OCI-LY1 (cell line): ENCODE measurements at regions not wholly inside any gene's neighbourhood (a gene's known extent, or its start where the extent isn't known, plus 50 kb on each side); places are given as distances from the start of the nearest gene placed in this dataset.
A peak's percentile ranks its signal among the peaks of the same experiment; 100 is the strongest.

ENCODE experiments used
- H2AFZ ChIP-seq: fragments of 200-600 bp; sonication (generic), shearing (Covaris generic); 2 replicates; pipeline ENCODE4 v1.6.0; 2014; ENCODE audit warnings: antibody characterized with exemption, mild to moderate bottlenecking, low read length
- H3F3A ChIP-seq: fragments of 200-600 bp; sonication (generic), shearing (Covaris generic); 2 replicates; pipeline ENCODE4 v1.6.0; 2014; ENCODE audit warnings: mild to moderate bottlenecking, antibody characterized with exemption, low read length, moderate library complexity; ENCODE audit not compliant: insufficient read depth
- H3K27ac ChIP-seq: fragments of 200-600 bp; sonication (generic); 2 replicates; pipeline ENCODE4 v1.5.1; 2014; ENCODE audit warnings: low read length, mixed run types, mild to moderate bottlenecking, low read depth; ENCODE audit not compliant: poor library complexity, severe bottlenecking
- H3K27me3 ChIP-seq: fragments of 200-600 bp; sonication (generic); 2 replicates; pipeline ENCODE4 v1.6.0; 2014; ENCODE audit warnings: antibody characterized with exemption, mild to moderate bottlenecking, low read length, moderate library complexity; ENCODE audit not compliant: insufficient read depth
- H3K36me3 ChIP-seq: fragments of 200-600 bp; sonication (generic); 2 replicates; pipeline ENCODE4 v1.6.1; 2014; ENCODE audit warnings: mild to moderate bottlenecking, antibody characterized with exemption, low read length, moderate library complexity, mixed read lengths; ENCODE audit not compliant: insufficient read depth
- H3K4me1 ChIP-seq: fragments of 200-600 bp; sonication (generic); 2 replicates; pipeline ENCODE4 v1.5.1; 2014; ENCODE audit warnings: mild to moderate bottlenecking, low read length, moderate library complexity; ENCODE audit not compliant: insufficient read depth, severe bottlenecking
- H3K4me2 ChIP-seq: fragments of 200-600 bp; sonication (generic), shearing (Covaris generic); 2 replicates; pipeline ENCODE4 v1.6.1; 2014; ENCODE audit warnings: low read length
- H3K4me3 ChIP-seq: fragments of 200-600 bp; sonication (generic); 2 replicates; pipeline ENCODE4 v1.5.1; 2014; ENCODE audit warnings: low read length, low read depth, mild to moderate bottlenecking, mixed read lengths; ENCODE audit not compliant: poor library complexity, severe bottlenecking
- H3K79me2 ChIP-seq: fragments of 200-600 bp; shearing (Covaris generic); 2 replicates; pipeline ENCODE4 v1.6.1; 2016; ENCODE audit warnings: mixed run types, low read length, mixed read lengths; ENCODE audit not compliant: insufficient read depth
- H3K9ac ChIP-seq: fragments of 200-600 bp; sonication (generic), shearing (Covaris generic); 2 replicates; pipeline ENCODE4 v1.6.1; 2014; ENCODE audit warnings: mild to moderate bottlenecking, low read length, mixed read lengths
- H3K9me2 ChIP-seq: fragments of 200-600 bp; sonication (generic), shearing (Covaris generic); 2 replicates; pipeline ENCODE4 v1.6.1; 2014; ENCODE audit warnings: low read depth, mild to moderate bottlenecking, low read length, mixed read lengths
- H3K9me3 ChIP-seq: fragments of 200-600 bp; shearing (Covaris generic); 2 replicates; pipeline ENCODE4 v1.6.1; 2014; ENCODE audit warnings: low read length, mixed read lengths
- H4K20me1 ChIP-seq: fragments of 200-600 bp; sonication (generic), shearing (Covaris generic); 2 replicates; pipeline ENCODE4 v1.6.0; 2016; ENCODE audit warnings: mild to moderate bottlenecking, low read length; ENCODE audit not compliant: insufficient read depth
- EZH2 ChIP-seq: fragments of 200-600 bp; sonication (generic), shearing (Covaris generic); IDR thresholded peaks from 2 replicates; pipeline ENCODE4 v1.8.0; 2017; ENCODE audit warnings: borderline replicate concordance, mixed run types, mild to moderate bottlenecking, antibody characterized with exemption, low read length, moderate library complexity, mixed read lengths
- TF ChIP-seq, protein P1 (sequence below): fragments of 200-600 bp; sonication (generic), shearing (Covaris generic); IDR thresholded peaks from 2 replicates; pipeline ENCODE4 v1.5.1; 2017; ENCODE audit warnings: mild to moderate bottlenecking, antibody characterized with exemption, low read length, moderate library complexity, mixed read lengths

DNA sequence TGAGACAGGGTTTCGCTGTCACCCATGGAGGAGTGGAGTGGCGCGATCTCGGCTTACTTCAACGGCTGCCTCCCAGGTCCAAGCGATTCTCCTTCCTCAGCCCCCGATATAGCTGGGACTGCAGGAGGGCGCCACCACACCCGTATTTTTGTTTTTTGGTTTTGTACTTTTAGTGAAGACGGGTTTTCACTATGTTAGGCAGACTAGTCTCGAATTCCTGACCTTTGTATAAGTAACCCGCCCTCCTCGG, 115.4 kb upstream of the BTN3A2 start:
- Histone ChIP-seq H4K20me1 (no peaks in the 10 kb centered on the region), H3K4me1 (peaks cover 46% of the 10 kb centered on the region), H3K79me2 (no peaks in the 10 kb centered on the region), H3K9me3 (no peaks in the 10 kb centered on the region; the same call in 1 of the 2 replicates), H3K36me3 (no peaks in the 10 kb centered on the region; the same call in 1 of the 2 replicates), H3K4me2 (peak overlapping the region; percentile 87), H3K9ac (peak overlapping the region; percentile 95), H3K4me3 (peak overlapping the region; percentile 71), H3K27me3 (no peaks in the 10 kb centered on the region), H3K27ac (peak overlapping the region; percentile 98), H3F3A (no peaks in the 10 kb centered on the region), H2AFZ (no peak overlapping the region), H3K9me2 (no peaks in the 10 kb centered on the region)
- TF ChIP-seq, protein P1, sequence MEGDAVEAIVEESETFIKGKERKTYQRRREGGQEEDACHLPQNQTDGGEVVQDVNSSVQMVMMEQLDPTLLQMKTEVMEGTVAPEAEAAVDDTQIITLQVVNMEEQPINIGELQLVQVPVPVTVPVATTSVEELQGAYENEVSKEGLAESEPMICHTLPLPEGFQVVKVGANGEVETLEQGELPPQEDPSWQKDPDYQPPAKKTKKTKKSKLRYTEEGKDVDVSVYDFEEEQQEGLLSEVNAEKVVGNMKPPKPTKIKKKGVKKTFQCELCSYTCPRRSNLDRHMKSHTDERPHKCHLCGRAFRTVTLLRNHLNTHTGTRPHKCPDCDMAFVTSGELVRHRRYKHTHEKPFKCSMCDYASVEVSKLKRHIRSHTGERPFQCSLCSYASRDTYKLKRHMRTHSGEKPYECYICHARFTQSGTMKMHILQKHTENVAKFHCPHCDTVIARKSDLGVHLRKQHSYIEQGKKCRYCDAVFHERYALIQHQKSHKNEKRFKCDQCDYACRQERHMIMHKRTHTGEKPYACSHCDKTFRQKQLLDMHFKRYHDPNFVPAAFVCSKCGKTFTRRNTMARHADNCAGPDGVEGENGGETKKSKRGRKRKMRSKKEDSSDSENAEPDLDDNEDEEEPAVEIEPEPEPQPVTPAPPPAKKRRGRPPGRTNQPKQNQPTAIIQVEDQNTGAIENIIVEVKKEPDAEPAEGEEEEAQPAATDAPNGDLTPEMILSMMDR = no peak
- TF ChIP-seq EZH2 = no peak

DNA sequence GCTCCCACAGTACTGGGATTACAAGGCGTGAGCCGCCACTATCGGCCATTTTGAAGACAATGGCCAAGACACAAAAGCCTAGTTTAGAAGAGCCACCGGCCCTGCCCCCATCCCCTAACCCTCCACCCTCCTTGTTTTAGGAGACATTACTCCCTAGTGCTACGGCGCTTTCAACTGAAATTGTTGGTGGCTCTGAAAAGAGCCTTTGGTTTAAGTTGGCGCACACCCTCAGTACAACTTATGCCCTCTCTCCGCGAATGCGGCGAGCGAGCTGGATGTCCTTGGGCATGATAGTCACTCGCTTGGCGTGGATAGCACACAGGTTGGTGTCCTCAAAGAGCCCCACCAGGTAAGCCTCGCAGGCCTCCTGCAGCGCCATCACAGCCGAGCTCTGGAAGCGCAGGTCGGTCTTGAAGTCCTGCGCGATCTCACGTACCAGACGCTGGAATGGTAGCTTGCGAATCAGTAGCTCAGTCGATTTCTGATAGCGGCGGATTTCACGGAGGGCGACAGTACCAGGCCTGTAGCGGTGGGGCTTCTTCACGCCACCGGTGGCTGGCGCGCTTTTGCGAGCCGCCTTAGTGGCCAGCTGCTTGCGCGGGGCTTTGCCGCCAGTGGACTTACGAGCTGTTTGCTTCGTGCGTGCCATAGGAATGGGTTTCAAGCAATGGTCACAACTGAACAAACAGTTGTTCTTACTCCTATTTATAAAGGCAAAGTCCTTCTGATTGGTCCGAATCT, 114.9 kb upstream of the BTN3A2 start:
- TF ChIP-seq EZH2 = no peak
- TF ChIP-seq, protein P1 = peak; percentile 53; the same call in 1 of the 2 replicates
- Histone ChIP-seq H3K27ac (peak overlapping the region; percentile 98), H3K9me3 (no peaks in the 10 kb centered on the region; the same call in 1 of the 2 replicates), H3K9ac (peak overlapping the region; percentile 95), H2AFZ (no peak overlapping the region), H3K27me3 (no peaks in the 10 kb centered on the region), H3K79me2 (no peaks in the 10 kb centered on the region), H4K20me1 (no peaks in the 10 kb centered on the region), H3F3A (no peaks in the 10 kb centered on the region), H3K4me2 (peak overlapping the region; percentile 87), H3K9me2 (no peaks in the 10 kb centered on the region), H3K36me3 (no peaks in the 10 kb centered on the region; the same call in 1 of the 2 replicates), H3K4me1 (peaks cover 44% of the 10 kb centered on the region), H3K4me3 (peak overlapping the region; percentile 71)

DNA sequence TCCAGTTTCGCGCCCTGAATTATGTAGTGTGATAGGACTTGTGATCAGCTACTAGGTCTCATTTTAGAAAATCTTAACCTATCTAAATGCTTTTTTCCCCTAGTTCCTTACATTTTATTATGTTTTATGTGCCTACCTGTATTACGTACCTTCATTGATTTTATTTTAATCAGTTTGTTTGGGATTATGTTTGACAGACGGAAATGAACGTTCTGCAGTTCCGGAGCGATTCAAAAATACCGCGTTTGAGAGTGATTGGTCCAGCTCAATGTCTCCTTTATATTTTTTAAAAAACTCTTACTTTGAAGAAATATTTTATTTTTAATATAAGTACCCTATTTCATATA, 114.3 kb upstream of the BTN3A2 start:
- no peaks in the 10 kb centered on the region for H3F3A ChIP-seq
- peaks cover 43% of the 10 kb centered on the region for H3K4me1 ChIP-seq
- H4K20me1 ChIP-seq = no peaks in the 10 kb centered on the region
- H3K27ac ChIP-seq = peak overlapping the region; percentile 98
- no peaks in the 10 kb centered on the region for H3K79me2 ChIP-seq
- peak overlapping the region; percentile 95 for H3K9ac ChIP-seq
- no peaks in the 10 kb centered on the region; the same call in 1 of the 2 replicates for H3K9me3 ChIP-seq
- H2AFZ ChIP-seq = 0 out of 2 replicates have a peak overlapping the region, but pooled peaks have one; percentile 75
- H3K36me3 ChIP-seq = no peaks in the 10 kb centered on the region; the same call in 1 of the 2 replicates
- H3K9me2 ChIP-seq = no peaks in the 10 kb centered on the region
- peak overlapping the region; percentile 87 for H3K4me2 ChIP-seq
- no peaks in the 10 kb centered on the region for H3K27me3 ChIP-seq
- TF ChIP-seq, protein P1 = no peak
- no peak for TF ChIP-seq EZH2
- H3K4me3 ChIP-seq = peak overlapping the region; percentile 71
